Fibroblast of the aortic adventitia (primary cell): ENCODE measurements at regions not wholly inside any gene's neighbourhood (a gene's known extent, or its start where the extent isn't known, plus 50 kb on each side); places are given as distances from the start of the nearest gene placed in this dataset.
A peak's percentile ranks its signal among the peaks of the same experiment; 100 is the strongest.

Source experiments
- DNase-seq: peaks from one replicate; pipeline ENCODE4 v3.0.0-alpha.2; 2010; ENCODE audit warnings: low read depth
- H3K4me3 ChIP-seq: 2 replicates; pipeline ENCODE4 v1.5.1; 2011; ENCODE audit warnings: low read depth, mild to moderate bottlenecking, control low read depth, low read length, moderate library complexity
- TF ChIP-seq, protein P1 (sequence below): IDR thresholded peaks from 2 replicates; pipeline ENCODE4 v1.5.1; 2011; ENCODE audit warnings: mild to moderate bottlenecking, low read length, control low read depth, inconsistent platforms; ENCODE audit not compliant: insufficient read depth

- TF ChIP-seq, protein P1, sequence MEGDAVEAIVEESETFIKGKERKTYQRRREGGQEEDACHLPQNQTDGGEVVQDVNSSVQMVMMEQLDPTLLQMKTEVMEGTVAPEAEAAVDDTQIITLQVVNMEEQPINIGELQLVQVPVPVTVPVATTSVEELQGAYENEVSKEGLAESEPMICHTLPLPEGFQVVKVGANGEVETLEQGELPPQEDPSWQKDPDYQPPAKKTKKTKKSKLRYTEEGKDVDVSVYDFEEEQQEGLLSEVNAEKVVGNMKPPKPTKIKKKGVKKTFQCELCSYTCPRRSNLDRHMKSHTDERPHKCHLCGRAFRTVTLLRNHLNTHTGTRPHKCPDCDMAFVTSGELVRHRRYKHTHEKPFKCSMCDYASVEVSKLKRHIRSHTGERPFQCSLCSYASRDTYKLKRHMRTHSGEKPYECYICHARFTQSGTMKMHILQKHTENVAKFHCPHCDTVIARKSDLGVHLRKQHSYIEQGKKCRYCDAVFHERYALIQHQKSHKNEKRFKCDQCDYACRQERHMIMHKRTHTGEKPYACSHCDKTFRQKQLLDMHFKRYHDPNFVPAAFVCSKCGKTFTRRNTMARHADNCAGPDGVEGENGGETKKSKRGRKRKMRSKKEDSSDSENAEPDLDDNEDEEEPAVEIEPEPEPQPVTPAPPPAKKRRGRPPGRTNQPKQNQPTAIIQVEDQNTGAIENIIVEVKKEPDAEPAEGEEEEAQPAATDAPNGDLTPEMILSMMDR, result no peak
- no peak for DNase-seq
- no peak overlapping the region for H3K4me3 ChIP-seq
Observed at GRCh38 chr5:2032432-2032831, 149.7 kb upstream of the IRX4 start.

- TF ChIP-seq, protein P1, result no peak
- no peak for DNase-seq
- no peak overlapping the region for H3K4me3 ChIP-seq
Observed at GRCh38 chr5:2031581-2031980, 148.9 kb upstream of the IRX4 start.

DNA sequence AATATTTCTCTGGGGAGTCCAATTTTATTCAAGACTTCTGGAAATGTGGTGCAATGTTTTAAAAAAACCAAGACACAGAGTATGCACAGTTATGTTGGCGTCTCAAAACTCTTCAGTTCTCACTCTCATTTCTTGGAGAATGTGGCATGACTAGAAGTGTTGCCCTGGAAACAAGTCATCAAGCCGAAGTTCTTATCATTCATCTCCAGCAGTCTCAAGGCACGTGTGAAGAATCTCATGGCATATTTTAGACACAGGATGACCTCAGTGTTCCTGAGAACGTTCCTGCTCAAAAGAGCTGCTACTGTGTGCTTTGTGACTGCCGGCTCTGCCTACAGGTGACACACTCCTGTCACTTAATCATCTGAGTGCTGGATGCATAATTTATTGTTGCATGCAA, 147.4 kb upstream of the IRX4 start:
- TF ChIP-seq, protein P1, result no peak
- no peak overlapping the region for H3K4me3 ChIP-seq
- peak; percentile 44 for DNase-seq

- DNase-seq, result peak; percentile 93
- TF ChIP-seq, protein P1, result no peak
- no peak overlapping the region for H3K4me3 ChIP-seq
Observed at GRCh38 chr5:2029206-2029605, 146.5 kb upstream of the IRX4 start.

DNA sequence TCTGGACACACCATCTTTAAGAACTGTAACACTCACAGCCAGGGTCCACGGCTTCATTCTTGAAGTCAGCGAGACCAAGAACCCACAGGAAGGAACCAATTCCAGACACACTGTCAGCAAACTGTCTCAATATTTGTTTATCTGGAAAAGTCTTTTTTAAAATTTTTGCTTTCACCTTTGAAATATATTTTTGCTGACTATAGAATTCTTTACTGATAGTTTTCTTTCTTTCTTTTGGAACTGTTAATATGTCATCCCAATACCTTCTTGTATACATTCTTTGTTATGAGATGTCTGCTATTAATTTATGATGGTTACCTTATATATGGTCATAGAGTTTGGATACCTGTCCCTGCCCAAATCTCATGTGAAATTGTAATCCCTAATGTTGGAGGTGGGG, 145.1 kb upstream of the IRX4 start:
- TF ChIP-seq, protein P1, result no peak
- no peak for DNase-seq
- no peak overlapping the region for H3K4me3 ChIP-seq

DNA sequence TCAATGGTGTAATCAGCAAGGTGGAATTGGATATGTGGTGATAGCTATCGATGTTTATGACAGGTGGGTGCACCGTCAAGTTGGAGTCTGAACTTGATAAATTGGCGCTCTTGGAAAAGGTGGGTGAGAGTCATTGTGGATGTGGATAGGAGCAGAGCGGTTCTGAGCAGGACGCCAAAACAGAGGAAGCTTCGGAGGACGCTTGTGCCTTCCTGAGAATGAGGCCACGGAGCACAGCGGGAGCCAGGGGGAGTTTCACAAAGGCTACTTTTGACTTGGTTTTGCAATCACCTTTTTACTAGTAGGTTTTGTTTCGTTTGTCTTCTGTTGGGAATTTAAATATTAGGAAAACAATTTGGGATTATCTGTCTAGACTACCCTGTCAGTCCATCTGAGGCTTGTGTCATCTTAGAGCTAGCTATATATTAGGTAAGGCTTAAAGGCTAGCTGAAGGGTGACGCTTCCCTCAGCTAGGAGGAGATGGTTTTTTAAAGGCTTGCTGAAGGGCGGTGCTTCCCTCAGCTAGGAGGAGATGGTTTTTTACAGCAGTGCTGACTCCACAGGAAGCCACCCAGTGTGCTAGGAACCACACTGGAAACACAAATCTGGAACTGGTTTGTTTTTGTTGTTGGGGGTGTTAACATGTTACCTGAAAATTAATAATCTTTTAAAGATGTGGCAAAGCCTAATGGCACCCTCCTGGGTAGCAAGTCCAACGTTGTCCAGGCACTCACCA, 142.4 kb upstream of the IRX4 start:
- H3K4me3 ChIP-seq, result no peak overlapping the region
- no peak for DNase-seq
- TF ChIP-seq, protein P1, result no peak

DNA sequence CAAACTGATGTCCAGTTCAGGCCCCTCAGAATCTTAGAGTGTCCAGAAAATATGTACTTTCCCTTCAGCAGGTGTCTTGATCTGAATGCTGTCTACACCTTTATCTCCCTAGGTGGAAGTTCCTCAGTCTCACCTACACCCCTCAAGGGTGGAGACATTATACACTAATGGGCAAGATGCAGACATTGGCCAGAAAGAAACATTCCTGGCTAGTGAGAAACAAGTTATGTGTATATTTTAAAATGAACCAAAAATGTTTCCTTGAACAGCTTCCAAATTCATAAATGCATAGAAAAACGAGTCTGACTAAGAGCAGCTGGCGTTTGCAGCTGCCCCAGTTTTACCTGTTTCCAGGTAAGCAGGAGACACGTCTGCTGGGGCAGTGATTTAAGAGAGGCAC, 140.5 kb upstream of the IRX4 start:
- TF ChIP-seq, protein P1, result no peak

More for the DNA sequence above, 140.5 kb upstream of the IRX4 start:
- no peak overlapping the region for H3K4me3 ChIP-seq
- no peak for DNase-seq
